ENCODE measurements at regions not wholly inside any gene's neighbourhood (a gene's known extent, or its start where the extent isn't known, plus 50 kb on each side); places are given as distances from the start of the nearest gene placed in this dataset.

- Histone ChIP-seq H3K27me3 (replicated peaks; ENCODE audit: insufficient read depth) (peaks cover 3% of the 10 kb centered on the region), H3K4me3 (no peak overlapping the region), H3K9me3 (no peaks in the 10 kb centered on the region), H3K27ac (no peak overlapping the region), H3K36me3 (no peaks in the 10 kb centered on the region), H3K4me1 (replicated peaks) (no peaks in the 10 kb centered on the region)
- DNase-seq (ENCODE audit: low spot score): no peak
- 35% methylated on average over 11 of the region's 11 CpGs for WGBS
- intact Hi-C loops (cut with DNase I): no loop called here
- TF ChIP-seq POLR2AphosphoS5 (IDR thresholded peaks at IDR 0.05) (no peak), CTCF (IDR thresholded peaks at IDR 0.05) (no peak), POLR2A (IDR thresholded peaks at IDR 0.05) (no peak)
These were observed 256.9 kb downstream of the ENGASE start for GRCh38 chr17:79331492-79331891.

GRCh38 chr17:79330696-79331095, 256.1 kb downstream of the ENGASE start:
- 79% methylated on average over 11 of the region's 11 CpGs for WGBS
- no peaks in the 10 kb centered on the region for H3K4me1 ChIP-seq (replicated peaks)
- intact Hi-C loops (cut with DNase I): no loop called here
- no peak overlapping the region for H3K27ac ChIP-seq
- H3K4me3 ChIP-seq: no peak overlapping the region
- no peaks in the 10 kb centered on the region for H3K36me3 ChIP-seq
- DNase-seq (ENCODE audit: low spot score): no peak
- H3K9me3 ChIP-seq: no peaks in the 10 kb centered on the region
- peaks cover 6% of the 10 kb centered on the region for H3K27me3 ChIP-seq (replicated peaks; ENCODE audit: insufficient read depth)
- no peak for TF ChIP-seq CTCF (IDR thresholded peaks at IDR 0.05)
- TF ChIP-seq POLR2A (IDR thresholded peaks at IDR 0.05): no peak

GRCh38 chr17:79330229-79330628, 255.6 kb downstream of the ENGASE start:
- no peaks in the 10 kb centered on the region for H3K36me3 ChIP-seq
- DNase-seq (ENCODE audit: low spot score): no peak
- no peak overlapping the region for H3K27ac ChIP-seq
- peaks cover 6% of the 10 kb centered on the region for H3K27me3 ChIP-seq (replicated peaks; ENCODE audit: insufficient read depth)
- H3K9me3 ChIP-seq: no peaks in the 10 kb centered on the region
- TF ChIP-seq POLR2AphosphoS5 (IDR thresholded peaks at IDR 0.05) (no peak), POLR2A (IDR thresholded peaks at IDR 0.05) (no peak), CTCF (IDR thresholded peaks at IDR 0.05) (no peak)
- no peaks in the 10 kb centered on the region for H3K4me1 ChIP-seq (replicated peaks)
- H3K4me3 ChIP-seq: no peak overlapping the region
- intact Hi-C loops (cut with DNase I): no loop called here
- WGBS: 85% methylated on average over 8 of the region's 8 CpGs

GRCh38 chr17:79326814-79327213, 252.2 kb downstream of the ENGASE start:
- no peak overlapping the region for H3K27ac ChIP-seq
- no peak for DNase-seq (ENCODE audit: low spot score)
- no peaks in the 10 kb centered on the region for H3K36me3 ChIP-seq
- H3K9me3 ChIP-seq: no peaks in the 10 kb centered on the region
- 79% methylated on average over 2 of the region's 2 CpGs for WGBS
- no peak overlapping the region for H3K4me3 ChIP-seq
- no peaks in the 10 kb centered on the region for H3K4me1 ChIP-seq (replicated peaks)
- H3K27me3 ChIP-seq (replicated peaks; ENCODE audit: insufficient read depth): peaks cover 10% of the 10 kb centered on the region
- intact Hi-C loops (cut with DNase I): no loop called here
- TF ChIP-seq CTCF (IDR thresholded peaks at IDR 0.05): no peak
- TF ChIP-seq POLR2A (IDR thresholded peaks at IDR 0.05): no peak
- TF ChIP-seq POLR2AphosphoS5 (IDR thresholded peaks at IDR 0.05): no peak

GRCh38 chr17:79325709-79326430, 251.2 kb downstream of the ENGASE start:
- WGBS: 29% methylated on average over 24 of the region's 24 CpGs
- no peak for DNase-seq (ENCODE audit: low spot score)
- Histone ChIP-seq H3K4me1 (replicated peaks) (no peaks in the 10 kb centered on the region), H3K27me3 (replicated peaks; ENCODE audit: insufficient read depth) (peaks cover 8% of the 10 kb centered on the region), H3K36me3 (no peaks in the 10 kb centered on the region), H3K27ac (no peak overlapping the region), H3K4me3 (no peak overlapping the region), H3K9me3 (no peaks in the 10 kb centered on the region)
- TF ChIP-seq CTCF (IDR thresholded peaks at IDR 0.05): no peak
- no peak for TF ChIP-seq POLR2AphosphoS5 (IDR thresholded peaks at IDR 0.05)
- TF ChIP-seq POLR2A (IDR thresholded peaks at IDR 0.05): no peak
- intact Hi-C loops (cut with DNase I): no loop called here

All from prostate gland (tissue), 2 donors.